SU-DHL-6 (cell line): ENCODE measurements at regions not wholly inside any gene's neighbourhood (a gene's known extent, or its start where the extent isn't known, plus 50 kb on each side); places are given as distances from the start of the nearest gene placed in this dataset.
"Not testable (repeated sequence)": the region's sequence is repeated elsewhere in the genome, so short reads cannot be mapped to it uniquely, and the experiment has no call there.

Source experiments
- H2AFZ ChIP-seq: fragments of 200-600 bp; sonication (generic); 2 replicates; pipeline ENCODE4 v1.6.1; 2014; ENCODE audit warnings: low read depth, mild to moderate bottlenecking, moderate library complexity, mixed read lengths, antibody characterized with exemption, low read length; ENCODE audit not compliant: severe bottlenecking
- H3F3A ChIP-seq: fragments of 200-600 bp; shearing (Covaris generic); 2 replicates; pipeline ENCODE4 v1.6.0; 2016; ENCODE audit warnings: antibody characterized with exemption, mild to moderate bottlenecking; ENCODE audit not compliant: insufficient read depth
- H3K27ac ChIP-seq: fragments of 200-600 bp; sonication (generic); 2 replicates; pipeline ENCODE4 v1.5.1; 2016; ENCODE audit warnings: low read depth, mild to moderate bottlenecking, low read length, moderate library complexity, mixed read lengths
- H3K27me3 ChIP-seq: fragments of 200-600 bp; sonication (generic), shearing (Covaris generic); 2 replicates; pipeline ENCODE4 v1.6.0; 2014; ENCODE audit warnings: mild to moderate bottlenecking, low read length
- H3K36me3 ChIP-seq: fragments of 200-600 bp; sonication (generic); 2 replicates; pipeline ENCODE4 v1.6.1; 2014; ENCODE audit warnings: mild to moderate bottlenecking, low read length, mixed read lengths
- H3K4me2 ChIP-seq: fragments of 300-600, 200-600 bp; shearing (Covaris generic), sonication (generic); 2 replicates; pipeline ENCODE4 v1.6.0; 2014; ENCODE audit warnings: low read length, low read depth, mild to moderate bottlenecking; ENCODE audit not compliant: poor library complexity, severe bottlenecking
- H3K4me3 ChIP-seq: fragments of 200-600 bp; sonication (generic); 2 replicates; pipeline ENCODE4 v1.5.1; 2014; ENCODE audit warnings: antibody characterized with exemption, low read length, mild to moderate bottlenecking, mixed read lengths; ENCODE audit not compliant: insufficient read depth, poor library complexity, severe bottlenecking
- H3K79me2 ChIP-seq: fragments of 200-600 bp; sonication (generic); 2 replicates; pipeline ENCODE4 v1.6.1; 2014; ENCODE audit warnings: mild to moderate bottlenecking, low read length, moderate library complexity; ENCODE audit not compliant: insufficient read depth
- H3K9ac ChIP-seq: fragments of 200-600 bp; sonication (generic); 2 replicates; pipeline ENCODE4 v1.7.0; 2014; ENCODE audit warnings: mild to moderate bottlenecking, low read length
- H3K9me2 ChIP-seq: fragments of 200-600 bp; sonication (generic); replicated peaks from 2 replicates; pipeline ENCODE4 v1.6.1; 2014; ENCODE audit warnings: low read length; ENCODE audit not compliant: insufficient read depth
- H3K9me3 ChIP-seq: fragments of 200-600 bp; sonication (generic); 2 replicates; pipeline ENCODE4 v1.6.1; 2014; ENCODE audit warnings: low read length, mixed read lengths; ENCODE audit not compliant: insufficient read depth
- H4K20me1 ChIP-seq: fragments of 200-600 bp; sonication (generic); 2 replicates; pipeline ENCODE4 v1.6.1; 2014; ENCODE audit warnings: low read depth, mild to moderate bottlenecking, antibody characterized with exemption, low read length, moderate library complexity, mixed read lengths
- EZH2phosphoT487 ChIP-seq: fragments of 200-600 bp; sonication (generic), shearing (Covaris generic); conservative IDR thresholded peaks from 2 replicates; pipeline ENCODE4 v1.6.1; 2018; ENCODE audit warnings: mild to moderate bottlenecking, antibody characterized with exemption, low read length, moderate library complexity, mixed read lengths
- TF ChIP-seq, protein P1 (sequence below): fragments of 200-600 bp; sonication (generic); IDR thresholded peaks from one replicate; pipeline ENCODE4 v1.5.1; 2017; ENCODE audit warnings: antibody characterized with exemption, mild to moderate bottlenecking, low read length, moderate library complexity; ENCODE audit not compliant: insufficient read depth, poor library complexity, severe bottlenecking

DNA sequence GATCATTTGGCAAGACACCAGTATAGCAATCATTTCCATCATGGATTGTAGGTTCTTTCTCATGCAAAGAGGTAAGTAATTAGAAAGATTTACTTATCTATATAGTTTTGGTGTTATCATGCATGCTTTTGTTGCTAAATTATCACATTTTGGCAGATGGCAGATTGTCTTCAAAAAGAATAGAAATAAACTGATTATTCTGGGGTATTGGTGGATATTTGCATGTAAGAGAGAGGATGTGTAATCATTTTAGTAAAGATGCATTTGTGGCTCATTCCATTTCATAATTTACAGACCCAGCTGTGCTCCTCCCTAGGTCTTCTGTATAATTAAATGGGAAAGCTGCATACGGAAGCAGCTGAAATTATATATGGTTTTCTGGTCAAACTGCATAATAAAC is 875.7 kb upstream of the ANO3 start:
- H4K20me1 ChIP-seq = no peaks in the 10 kb centered on the region
- no peaks in the 10 kb centered on the region for H3K36me3 ChIP-seq
- H3K9me3 ChIP-seq = no peaks in the 10 kb centered on the region
- no peaks in the 10 kb centered on the region for H3K9me2 ChIP-seq
- TF ChIP-seq EZH2phosphoT487 = no peak
- TF ChIP-seq, protein P1, sequence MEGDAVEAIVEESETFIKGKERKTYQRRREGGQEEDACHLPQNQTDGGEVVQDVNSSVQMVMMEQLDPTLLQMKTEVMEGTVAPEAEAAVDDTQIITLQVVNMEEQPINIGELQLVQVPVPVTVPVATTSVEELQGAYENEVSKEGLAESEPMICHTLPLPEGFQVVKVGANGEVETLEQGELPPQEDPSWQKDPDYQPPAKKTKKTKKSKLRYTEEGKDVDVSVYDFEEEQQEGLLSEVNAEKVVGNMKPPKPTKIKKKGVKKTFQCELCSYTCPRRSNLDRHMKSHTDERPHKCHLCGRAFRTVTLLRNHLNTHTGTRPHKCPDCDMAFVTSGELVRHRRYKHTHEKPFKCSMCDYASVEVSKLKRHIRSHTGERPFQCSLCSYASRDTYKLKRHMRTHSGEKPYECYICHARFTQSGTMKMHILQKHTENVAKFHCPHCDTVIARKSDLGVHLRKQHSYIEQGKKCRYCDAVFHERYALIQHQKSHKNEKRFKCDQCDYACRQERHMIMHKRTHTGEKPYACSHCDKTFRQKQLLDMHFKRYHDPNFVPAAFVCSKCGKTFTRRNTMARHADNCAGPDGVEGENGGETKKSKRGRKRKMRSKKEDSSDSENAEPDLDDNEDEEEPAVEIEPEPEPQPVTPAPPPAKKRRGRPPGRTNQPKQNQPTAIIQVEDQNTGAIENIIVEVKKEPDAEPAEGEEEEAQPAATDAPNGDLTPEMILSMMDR = no peak
- no peak overlapping the region for H3K4me3 ChIP-seq
- H3K27me3 ChIP-seq = no peaks in the 10 kb centered on the region
- H3K4me2 ChIP-seq = no peak overlapping the region
- H3F3A ChIP-seq = no peaks in the 10 kb centered on the region
- no peak overlapping the region for H3K9ac ChIP-seq
- no peak overlapping the region for H3K27ac ChIP-seq
- H2AFZ ChIP-seq = no peak overlapping the region
- no peaks in the 10 kb centered on the region for H3K79me2 ChIP-seq

DNA sequence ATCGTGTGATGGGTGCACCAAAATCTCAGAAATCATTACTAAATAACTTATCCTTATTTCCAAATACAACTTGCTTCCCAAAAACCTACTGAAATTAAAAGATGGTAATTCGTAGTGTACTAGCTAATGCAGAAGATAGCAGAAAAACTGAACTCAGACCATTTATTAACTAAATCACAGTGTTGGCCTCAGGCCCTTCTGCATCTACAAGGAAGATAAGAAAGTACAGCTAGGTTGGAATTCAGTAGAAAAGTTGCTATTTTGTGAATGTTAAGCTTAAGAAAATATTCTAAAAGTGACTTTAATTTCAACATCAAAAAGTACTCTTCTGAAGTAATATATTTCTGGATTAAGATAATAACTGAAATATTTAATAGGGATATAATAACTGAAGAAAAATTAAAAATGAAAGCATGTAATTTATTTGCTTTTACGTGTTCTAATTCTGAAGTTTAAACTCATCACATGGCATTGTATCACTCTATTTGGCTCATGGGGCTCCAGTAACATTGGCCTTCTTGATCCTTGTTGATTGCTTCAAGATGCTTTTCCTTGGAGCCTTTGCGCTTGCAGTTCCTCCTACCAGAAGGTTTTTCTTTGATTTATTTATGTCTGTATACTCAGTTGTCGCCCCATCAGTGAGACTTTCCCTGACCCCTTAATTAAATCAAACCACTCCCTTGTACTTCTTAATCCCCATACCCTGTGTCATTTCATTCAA is 847.9 kb upstream of the ANO3 start:
- H3K4me2 ChIP-seq = no peak overlapping the region
- H3K4me3 ChIP-seq = no peak overlapping the region
- H4K20me1 ChIP-seq = no peaks in the 10 kb centered on the region
- H3K9me2 ChIP-seq = no peaks in the 10 kb centered on the region
- H3F3A ChIP-seq = no peaks in the 10 kb centered on the region
- no peak overlapping the region for H3K9ac ChIP-seq
- no peak overlapping the region for H2AFZ ChIP-seq
- no peaks in the 10 kb centered on the region for H3K79me2 ChIP-seq
- no peaks in the 10 kb centered on the region for H3K9me3 ChIP-seq
- no peak for TF ChIP-seq EZH2phosphoT487
- TF ChIP-seq, protein P1 = no peak
- no peak overlapping the region for H3K27ac ChIP-seq
- H3K27me3 ChIP-seq = no peaks in the 10 kb centered on the region
- 0 out of 2 replicates have a peak, but pooled peaks cover 3% of the 10 kb centered on the region for H3K36me3 ChIP-seq

DNA sequence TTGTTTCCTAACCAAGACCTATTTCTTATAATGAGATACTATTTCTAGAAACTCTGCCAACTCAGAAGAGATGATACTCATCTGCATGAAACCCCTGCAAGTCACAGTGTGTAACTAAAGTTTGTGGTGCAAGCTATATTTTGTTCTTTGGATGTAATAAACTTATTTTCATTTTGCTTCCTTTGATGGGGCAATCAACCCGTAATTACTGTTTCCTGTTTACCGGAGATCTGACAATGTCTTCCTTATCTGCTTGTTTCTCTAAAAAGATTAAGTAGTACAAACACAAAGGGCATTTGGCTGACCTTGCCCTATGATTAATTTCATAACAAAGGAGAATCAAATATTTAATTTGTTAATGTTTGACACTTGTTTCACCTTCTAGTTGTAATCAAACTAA is 846.6 kb upstream of the ANO3 start:
- Histone ChIP-seq H3K36me3 (0 out of 2 replicates have a peak, but pooled peaks cover 3% of the 10 kb centered on the region), H3F3A (no peaks in the 10 kb centered on the region), H3K9me3 (no peaks in the 10 kb centered on the region), H3K9me2 (no peaks in the 10 kb centered on the region), H3K79me2 (no peaks in the 10 kb centered on the region), H3K9ac (no peak overlapping the region), H3K27ac (no peak overlapping the region), H3K4me3 (no peak overlapping the region), H3K27me3 (no peaks in the 10 kb centered on the region), H4K20me1 (no peaks in the 10 kb centered on the region), H3K4me2 (peak overlapping the region; percentile 18), H2AFZ (peak overlapping the region; percentile 8)
- TF ChIP-seq EZH2phosphoT487 = no peak
- TF ChIP-seq, protein P1 = no peak

DNA sequence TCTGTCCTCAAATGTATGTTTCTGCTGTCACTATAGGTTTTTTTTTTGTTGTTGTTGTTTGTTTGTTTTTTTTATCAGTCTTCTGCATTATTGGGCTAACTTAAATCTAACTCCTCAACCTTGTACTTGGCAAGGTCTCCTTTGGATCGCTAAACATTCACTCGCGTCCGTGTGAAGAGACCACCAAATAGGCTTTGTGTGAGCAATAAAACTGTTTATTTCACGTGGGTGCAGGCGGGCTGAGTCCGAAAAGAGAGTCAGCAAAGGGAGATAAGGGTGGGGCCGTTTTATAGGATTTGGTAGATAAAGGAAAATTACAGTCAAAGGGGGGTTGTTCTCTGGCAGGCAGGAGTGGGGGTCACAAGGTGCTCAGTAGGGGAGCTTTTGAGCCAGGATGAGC is 845.6 kb upstream of the ANO3 start:
- H3K9me2 ChIP-seq, H3K4me3 ChIP-seq, H3K79me2 ChIP-seq, H3K36me3 ChIP-seq, H3K27me3 ChIP-seq, H3K27ac ChIP-seq, H4K20me1 ChIP-seq, H3K4me2 ChIP-seq, H3K9me3 ChIP-seq, H3F3A ChIP-seq, H2AFZ ChIP-seq, H3K9ac ChIP-seq: not testable (repeated sequence)

DNA sequence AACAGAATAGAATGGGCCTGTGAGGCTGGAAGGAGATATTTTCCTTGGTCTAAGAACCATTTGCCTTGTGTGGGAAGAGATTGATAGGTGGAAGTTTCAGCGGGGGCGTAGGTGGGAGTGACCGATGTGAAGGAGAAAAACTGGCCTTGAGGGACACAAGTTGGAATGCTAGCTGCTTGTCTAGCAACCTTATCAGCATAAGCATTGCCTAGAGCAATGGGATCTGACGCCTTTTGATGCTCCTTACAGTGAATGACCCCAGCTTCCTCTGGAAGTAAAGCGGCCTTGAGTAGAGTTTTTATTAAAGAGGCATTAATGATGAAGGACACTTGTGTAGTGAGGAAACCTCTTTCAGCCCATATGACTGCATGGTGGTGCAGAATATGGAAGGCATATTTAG is 843.8 kb upstream of the ANO3 start:
- not testable (repeated sequence) for H3K9ac ChIP-seq, H2AFZ ChIP-seq, H3K79me2 ChIP-seq, H4K20me1 ChIP-seq, H3K27ac ChIP-seq, H3K27me3 ChIP-seq, H3K9me3 ChIP-seq, H3K9me2 ChIP-seq, H3K36me3 ChIP-seq, H3K4me3 ChIP-seq, H3K4me2 ChIP-seq, H3F3A ChIP-seq

DNA sequence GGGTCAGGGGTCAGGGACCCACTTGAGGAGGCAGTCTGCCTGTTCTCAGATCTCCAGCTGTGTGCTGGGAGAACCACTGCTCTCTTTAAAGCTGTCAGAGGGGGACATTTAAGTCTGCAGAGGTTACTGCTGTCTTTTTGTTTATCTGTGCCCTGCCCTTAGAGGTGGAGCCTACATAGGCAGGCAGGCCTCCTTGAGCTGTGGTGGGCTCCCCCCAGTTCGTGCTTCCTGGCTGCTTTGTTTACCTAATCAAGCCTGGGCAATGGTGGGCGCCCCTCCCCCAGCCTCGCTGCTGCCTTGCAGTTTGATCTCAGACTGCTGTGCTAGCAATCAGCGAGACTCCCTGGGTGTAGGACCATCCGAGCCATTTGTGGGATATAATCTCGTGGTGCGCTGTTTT is 830.5 kb upstream of the ANO3 start:
- not testable (repeated sequence) for H3K27me3 ChIP-seq, H4K20me1 ChIP-seq, H3F3A ChIP-seq, H3K4me2 ChIP-seq, H2AFZ ChIP-seq, H3K9me3 ChIP-seq, H3K9ac ChIP-seq, H3K4me3 ChIP-seq, H3K9me2 ChIP-seq, H3K79me2 ChIP-seq, H3K27ac ChIP-seq, H3K36me3 ChIP-seq
